GDM1 (cell line): ENCODE measurements at regions not wholly inside any gene's neighbourhood (a gene's known extent, or its start where the extent isn't known, plus 50 kb on each side); places are given as distances from the start of the nearest gene placed in this dataset.

Experiments used
- DNase-seq: peaks from one replicate; lab custom pipeline; 2025; lab: John Stamatoyannopoulos, UW

DNA sequence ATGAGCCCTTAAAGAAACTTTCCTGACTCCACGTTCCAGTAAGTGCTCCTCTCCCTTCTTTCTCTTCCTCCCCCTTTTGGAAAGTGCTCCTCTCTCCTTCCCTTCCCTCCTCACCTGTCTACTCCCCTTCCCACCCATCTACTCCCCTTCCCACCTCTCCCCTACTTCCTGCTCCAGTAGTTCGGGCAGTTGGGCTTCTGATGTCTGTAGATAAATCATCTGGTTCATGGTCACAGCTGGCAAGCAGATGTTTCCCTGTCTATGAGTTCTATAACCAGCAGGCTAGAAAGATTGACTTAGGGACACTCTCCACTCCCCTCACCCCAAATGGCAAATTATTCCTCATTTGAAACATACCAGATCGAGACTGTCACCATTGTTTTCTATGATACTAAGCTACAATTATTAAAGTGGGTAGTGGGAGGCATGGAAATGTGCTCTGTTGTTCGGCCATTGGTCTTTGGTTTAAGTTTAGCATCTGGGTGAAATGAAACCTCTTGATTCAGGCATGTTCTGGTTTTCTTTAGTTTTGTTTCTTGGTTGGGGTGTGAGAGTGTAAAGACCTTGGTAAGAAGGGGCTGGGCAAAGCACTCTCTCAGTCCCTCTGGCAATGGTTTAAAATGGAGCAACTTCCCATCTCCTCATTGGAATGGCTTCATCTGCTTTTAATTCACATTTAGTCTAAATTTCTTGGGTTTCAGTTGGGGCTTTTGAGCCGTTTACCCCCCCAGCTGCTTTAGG, 413.2 kb upstream of the SPRED2 start:
- no peak for DNase-seq

- DNase-seq, result no peak
Measured at GRCh38 chr2:65842104-65842503, 409.7 kb upstream of the SPRED2 start.

GRCh38 chr2:65835975-65836549, 403.7 kb upstream of the SPRED2 start:
- no peak for DNase-seq

DNA sequence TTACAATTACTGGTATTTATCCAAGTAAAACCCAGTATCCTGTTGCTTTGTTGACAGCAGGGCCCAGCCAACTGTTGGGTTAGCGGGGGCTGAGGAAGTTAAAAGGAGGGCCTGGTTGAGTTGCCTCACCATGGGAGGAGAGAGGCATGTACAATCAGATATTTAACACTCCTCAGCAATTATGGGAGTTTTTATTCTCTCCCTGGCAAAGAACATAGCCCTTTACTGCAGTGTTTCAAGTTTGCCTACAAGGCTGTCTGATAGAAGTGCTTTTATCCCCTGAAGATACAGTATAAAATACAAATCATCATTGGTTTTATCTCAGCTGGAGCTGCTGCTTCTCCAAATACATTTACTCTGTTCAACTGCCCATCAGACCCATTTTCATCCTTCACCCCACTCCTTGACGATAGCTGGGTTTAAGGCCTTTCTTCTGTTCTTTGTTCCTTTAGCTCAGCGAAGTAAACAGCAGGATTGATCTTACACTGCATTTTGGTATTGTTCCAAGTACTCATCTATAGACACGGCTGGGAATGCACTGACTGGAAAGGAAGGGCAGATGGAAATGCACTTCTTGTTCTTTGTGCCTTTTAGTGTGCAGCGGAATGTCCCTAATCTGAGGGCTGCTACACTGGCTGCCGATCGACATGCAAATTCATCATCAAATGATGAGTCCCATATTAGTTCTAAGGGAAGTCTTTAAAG, 402.5 kb upstream of the SPRED2 start:
- DNase-seq, result no peak

- DNase-seq, result no peak
Measured at GRCh38 chr2:65834062-65834461, 401.7 kb upstream of the SPRED2 start.

DNA sequence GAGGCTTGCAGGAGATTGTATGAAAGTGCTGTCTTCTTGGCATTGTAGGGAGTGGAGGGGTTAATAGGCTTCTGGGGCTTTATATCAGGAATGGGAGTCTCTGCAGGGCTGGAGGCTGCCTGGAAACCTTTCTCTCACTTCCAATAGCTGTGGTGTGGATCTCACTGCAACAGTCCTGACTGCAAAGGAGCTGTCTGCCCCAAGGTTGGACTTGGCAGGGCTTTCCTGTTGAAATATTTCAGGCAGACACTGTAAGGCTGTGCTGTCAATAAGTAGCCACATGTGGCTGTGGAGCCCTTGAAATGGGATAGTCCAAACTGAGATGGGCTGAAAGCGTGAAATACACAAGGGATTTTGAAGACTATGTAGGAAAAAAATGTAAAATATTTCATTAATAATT, 399.1 kb upstream of the SPRED2 start:
- DNase-seq, result no peak

DNA sequence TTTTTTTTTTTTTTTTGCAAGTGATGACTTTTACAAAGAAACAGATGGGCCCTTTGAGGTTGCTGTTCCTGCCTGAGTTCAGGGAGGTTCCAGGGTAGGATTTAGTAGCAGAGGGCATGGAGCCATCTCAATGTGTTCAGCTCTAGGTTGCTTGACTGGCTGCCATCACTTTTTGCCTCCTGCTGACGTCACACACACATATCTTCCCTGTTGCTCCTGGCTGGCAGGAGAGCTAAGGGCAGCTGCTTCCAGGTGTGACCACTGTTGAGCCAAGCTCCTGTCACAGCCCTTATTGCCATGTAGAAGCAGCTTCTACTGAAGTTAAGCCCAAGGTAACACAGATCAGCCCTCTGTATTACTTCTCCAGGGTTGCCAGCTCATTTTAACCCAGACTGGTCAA, 394.2 kb upstream of the SPRED2 start:
- DNase-seq, result no peak

GRCh38 chr2:65823511-65823910, 391.1 kb upstream of the SPRED2 start:
- no peak for DNase-seq

DNA sequence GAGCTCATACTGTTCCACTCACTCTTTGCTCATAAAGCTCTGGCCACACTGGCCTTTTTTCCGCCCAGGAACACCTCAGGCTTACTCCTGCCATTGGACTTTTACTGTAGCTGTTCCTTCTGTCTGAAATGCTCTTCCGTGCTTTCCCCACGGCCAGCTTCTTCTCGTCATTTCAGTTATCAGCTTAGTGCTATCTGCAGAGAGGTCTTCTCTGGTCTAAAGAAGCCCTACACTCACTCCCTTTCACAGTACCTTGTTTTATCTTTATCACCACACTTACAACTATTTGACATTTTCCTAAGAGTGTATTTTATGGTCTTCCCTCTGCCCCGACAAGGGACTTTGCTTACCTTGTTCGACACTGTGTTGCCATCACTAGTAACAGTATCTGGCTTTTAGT, 388.1 kb upstream of the SPRED2 start:
- DNase-seq, result no peak

DNA sequence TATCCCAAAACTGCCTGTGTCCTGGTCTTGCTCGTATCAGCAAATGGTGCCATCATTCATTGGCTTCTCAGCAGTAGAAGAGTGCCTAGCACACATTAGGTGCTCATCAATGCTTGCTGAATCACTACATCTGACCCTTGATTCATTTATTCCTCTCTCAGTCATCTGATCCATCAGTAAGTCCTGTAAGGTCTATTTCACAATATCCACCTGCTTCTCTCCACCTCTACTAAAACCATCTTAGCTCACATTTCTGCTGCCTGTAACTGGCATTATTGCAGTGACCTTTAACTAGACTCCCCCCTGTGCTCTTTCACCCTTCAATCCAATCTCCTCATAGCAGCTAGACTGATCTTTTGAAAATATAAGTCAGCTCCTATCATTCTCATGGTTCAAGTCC, 387.6 kb upstream of the SPRED2 start:
- no peak for DNase-seq

DNA sequence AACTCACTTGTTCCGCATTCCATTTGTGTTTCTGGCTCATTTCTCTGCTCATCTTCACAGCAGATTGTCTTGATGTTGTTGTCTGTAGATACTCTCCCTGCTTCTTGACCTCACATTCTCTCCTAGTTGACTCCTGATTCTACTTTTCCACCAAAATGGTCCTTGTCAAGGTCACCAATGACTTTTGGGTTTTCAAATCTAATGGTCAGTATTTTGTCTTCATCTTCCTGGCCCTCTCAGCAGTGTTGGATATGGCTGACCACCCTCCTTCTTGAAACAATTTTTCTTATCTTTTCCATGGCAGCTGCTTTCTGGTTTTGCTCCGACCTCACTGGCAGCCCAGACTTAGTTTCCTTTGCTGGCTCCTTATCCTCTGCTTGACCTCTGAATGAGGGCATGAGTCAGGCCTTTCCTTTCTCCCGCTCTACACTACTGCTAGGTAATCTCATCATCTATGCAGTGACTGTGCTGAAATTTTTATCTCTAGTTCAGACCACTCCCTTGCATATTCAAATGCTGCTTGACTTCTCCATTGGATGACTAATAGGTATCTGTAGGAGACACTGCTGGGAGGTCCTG, 386.6 kb upstream of the SPRED2 start:
- no peak for DNase-seq

GRCh38 chr2:65813631-65814173, 381.3 kb upstream of the SPRED2 start:
- no peak for DNase-seq

GRCh38 chr2:65812887-65813286, 380.5 kb upstream of the SPRED2 start:
- no peak for DNase-seq

GRCh38 chr2:65807942-65808341, 375.5 kb upstream of the SPRED2 start:
- no peak for DNase-seq

DNA sequence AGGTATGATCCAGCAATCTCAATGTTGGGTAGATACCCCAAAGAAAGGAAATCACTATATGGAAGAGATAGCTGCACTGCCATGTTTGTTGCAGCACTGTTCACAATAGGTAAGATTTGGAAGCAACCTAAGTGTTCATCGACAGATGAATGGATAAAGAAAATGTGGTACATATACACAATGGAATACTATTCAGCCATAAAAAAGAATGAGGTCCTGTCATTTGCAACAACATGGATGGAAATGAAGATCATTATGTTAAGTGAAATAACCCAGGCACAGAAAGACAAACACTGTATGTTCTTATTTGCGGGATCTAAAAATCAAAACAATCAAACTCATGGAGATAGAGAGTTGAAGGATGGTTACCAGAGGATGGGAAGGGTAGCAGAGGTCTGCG, 372.4 kb upstream of the SPRED2 start:
- no peak for DNase-seq

DNA sequence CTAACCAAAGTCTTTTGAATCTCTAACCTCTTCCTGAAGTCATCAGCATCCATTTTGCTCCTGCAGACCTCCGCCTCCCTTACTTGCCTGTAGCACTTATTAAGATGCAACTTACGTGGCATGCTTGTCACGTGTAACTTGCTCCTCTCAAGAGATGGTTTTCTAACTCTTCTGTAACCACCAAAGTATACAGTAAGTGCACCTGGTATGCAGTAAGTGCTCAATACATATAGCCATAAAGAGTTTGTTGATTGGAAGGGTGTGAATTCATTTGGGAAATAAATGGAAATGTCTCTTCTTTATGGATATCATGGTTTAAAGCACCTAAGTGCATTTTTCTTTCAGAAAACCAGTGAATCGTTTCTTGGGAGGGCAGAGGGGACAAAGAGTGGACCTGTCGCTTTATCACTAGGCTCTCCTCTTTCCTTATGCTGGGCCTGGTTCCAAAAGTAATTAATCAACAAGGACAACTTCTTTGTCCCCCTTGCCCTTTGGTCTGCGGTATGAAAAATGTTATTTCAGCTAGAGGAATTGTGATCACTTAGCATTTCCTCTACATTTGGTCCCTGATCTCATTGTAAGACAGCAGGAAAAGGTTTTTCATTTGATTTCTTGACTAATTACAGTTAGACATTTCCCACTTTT, 370.0 kb upstream of the SPRED2 start:
- DNase-seq, result no peak

DNA sequence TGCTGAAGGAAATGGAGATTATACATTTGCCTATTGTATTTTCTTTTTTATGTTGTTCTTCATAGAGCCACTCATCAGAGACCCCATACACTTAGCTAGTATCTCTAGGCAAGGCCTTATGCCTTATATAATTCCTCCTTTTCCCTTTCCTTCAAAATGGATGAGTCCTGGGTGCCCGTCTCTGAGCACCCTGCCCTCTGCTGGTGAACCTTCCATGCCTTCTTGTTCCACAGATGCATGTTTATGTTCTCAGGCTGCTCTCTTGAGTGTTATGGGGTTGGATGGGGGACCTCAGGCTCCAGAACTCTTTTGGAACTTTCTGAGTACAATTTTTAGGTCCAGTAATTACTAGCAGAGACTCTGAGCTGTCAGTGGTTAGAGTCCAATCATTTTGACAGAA, 368.6 kb upstream of the SPRED2 start:
- no peak for DNase-seq

DNA sequence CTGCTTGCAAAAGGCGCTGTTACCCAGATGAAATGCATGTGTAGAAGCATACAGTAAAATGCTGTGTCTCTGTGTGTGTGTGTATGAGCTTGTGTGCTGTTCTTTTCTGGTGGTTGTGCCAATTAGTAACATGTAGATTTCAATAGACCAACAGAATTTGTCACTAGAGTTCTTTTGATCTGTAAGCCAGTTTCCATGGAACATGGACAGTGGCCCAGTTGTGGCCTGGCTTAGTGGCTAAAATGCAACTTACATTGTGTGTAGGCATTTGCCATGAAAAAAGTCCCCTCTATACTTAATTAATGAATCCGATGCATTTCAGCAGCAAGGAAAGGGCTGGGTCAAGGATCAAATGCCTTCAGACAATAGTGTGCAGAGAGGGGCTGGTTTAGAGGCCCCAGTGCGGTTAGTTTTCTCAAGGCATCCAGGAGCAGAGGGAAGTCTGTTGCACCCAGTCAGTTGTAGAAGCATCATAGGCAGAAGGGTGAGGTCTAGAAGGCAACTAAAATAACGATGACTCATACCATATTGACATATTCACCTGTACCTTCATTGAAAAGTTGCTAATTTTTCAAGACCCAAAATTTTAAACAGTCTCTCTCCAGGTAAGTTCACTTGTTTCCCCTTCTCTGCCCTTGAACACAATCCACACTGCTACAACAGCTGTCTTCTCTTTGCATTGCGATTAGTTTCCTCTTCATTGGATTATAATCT, 366.9 kb upstream of the SPRED2 start:
- DNase-seq, result no peak

DNA sequence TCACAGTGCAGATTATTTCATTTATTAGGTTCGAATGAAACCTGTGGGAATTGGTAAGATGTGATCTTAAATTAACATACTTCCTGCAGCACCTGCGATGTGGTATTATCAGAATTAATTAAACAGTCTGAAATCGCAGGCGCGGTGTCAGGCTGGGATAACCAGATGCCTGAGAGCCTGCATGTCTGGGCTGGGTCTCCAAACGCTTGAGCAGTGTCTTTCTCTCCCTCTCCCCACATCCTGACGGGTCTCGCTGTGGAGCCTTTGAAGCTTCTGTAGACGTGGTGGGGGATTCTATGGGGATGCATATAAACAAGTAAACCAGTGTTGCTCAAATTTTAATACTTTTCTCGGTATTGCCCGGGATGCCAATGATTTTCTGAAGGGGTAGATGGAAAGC, 366.2 kb upstream of the SPRED2 start:
- no peak for DNase-seq

- no peak for DNase-seq
Measured at GRCh38 chr2:65794994-65795393, 362.6 kb upstream of the SPRED2 start.

- no peak for DNase-seq
Measured at GRCh38 chr2:65791404-65791975, 359.1 kb upstream of the SPRED2 start.

DNA sequence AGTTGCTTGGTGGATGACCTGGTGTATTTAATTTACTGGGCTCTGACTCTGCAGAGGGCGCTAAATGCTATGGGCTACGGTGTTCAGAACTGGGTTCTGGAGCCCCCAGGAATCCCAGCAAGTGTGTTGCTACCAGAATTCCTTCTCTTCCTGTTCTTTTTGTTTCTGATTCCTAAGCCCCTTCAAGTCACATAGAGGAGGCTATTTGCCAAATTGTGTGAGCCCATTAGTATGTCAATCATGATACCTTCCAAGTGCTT, 358.2 kb upstream of the SPRED2 start:
- DNase-seq, result no peak
